Fibroblast of upper back skin (primary cell): ENCODE measurements at regions not wholly inside any gene's neighbourhood (a gene's known extent, or its start where the extent isn't known, plus 50 kb on each side); places are given as distances from the start of the nearest gene placed in this dataset.
"Not testable (repeated sequence)": the region's sequence is repeated elsewhere in the genome, so short reads cannot be mapped to it uniquely, and the experiment has no call there.

Experiments
- DNase-seq: peaks from one replicate; pipeline ENCODE4 v3.0.0-alpha.2; 2013

DNA sequence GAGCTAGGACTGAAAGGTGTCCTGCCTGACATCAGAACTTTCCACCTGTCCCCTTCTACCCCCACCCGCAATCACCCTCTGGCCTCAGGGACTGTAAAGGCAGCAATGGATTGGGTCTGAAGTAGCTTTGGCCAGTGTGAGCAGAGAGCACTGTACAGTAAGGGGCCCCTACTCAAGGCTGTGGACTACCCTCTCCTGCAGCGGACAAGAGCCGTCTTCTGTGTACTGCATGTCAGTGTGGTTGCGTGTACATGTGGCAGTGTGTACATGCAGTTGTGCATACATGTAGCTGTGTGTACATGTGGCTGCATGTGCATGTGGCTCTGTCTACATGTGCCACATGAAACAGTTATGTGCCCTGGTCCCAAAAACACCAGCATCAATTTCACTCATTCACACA, 205.9 kb upstream of the LINGO1 start:
- DNase-seq = no peak

DNA sequence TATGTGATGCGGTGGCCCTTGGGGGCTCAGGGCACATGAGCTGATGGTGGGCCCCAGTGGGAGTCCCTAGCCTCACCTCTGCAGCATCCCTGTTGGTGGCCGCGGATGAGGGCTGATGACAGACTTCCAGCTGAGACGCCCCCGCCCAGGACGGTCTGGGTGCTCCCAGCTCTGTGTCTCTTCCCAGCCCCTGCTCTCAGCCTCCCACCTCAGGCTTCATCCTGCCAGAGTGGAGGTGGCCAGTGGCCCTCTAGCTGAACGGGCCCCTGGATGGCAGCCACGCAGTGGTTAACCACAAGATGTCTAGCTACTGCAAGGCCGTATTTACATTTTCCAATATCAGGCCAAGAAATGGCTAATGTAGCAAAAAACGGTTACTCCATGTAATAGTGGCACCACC, 205.3 kb upstream of the LINGO1 start:
- peak; percentile 9 for DNase-seq

DNA sequence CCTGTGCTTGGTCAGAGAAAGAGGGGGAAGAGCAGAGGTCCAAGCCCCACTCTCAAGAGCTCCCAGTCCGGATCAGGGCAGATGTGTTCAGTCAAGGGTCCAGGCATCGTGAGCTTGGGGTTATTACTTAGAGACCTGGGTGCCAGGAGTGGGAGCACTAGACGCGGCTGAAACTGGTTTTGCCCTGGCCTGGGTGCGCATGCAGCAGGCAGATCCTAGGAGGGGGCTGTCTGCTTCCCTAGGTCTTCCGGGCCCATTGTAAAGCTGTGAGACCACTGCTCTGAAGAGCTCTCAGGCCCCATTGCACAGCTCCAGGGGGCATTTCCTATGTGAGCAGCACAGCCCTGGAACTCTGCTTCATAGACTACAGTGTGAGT, 204.9 kb upstream of the LINGO1 start:
- DNase-seq = no peak

DNA sequence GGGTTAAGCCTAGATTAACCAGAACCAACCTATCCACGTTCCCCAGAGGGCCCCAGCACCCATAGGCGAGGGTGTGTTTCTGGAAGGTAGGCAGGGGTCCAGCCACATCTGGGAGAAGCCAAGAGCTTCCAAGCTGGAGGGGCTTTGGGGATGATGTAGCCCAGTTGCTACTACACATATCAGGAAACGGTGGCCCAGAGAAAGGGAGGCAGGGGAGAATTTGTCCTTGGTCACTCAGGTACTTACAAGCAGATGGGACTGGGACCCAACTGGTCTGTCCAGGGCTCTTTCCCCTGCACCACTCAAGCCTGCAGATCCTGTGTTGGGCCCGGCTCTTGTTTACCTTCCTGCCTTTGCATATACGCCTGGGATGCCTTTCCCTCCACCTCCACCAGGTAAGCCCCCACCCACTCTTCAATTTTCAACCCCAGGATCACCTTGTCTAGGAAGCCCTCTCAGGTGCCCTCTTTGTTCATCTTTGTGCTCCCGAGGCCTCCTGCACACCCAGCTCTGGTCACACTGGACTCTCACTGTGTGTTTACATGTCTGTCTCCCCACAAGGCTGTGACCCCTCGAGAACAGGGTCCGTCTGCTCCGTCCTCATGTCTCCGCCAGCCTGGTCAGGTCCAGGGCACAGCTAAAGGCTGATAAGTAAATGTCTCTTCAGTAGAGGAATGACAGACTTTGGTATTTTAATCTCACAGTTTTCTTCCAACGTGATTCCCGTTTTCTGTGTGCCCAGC, 204.4 kb upstream of the LINGO1 start:
- DNase-seq = no peak

DNA sequence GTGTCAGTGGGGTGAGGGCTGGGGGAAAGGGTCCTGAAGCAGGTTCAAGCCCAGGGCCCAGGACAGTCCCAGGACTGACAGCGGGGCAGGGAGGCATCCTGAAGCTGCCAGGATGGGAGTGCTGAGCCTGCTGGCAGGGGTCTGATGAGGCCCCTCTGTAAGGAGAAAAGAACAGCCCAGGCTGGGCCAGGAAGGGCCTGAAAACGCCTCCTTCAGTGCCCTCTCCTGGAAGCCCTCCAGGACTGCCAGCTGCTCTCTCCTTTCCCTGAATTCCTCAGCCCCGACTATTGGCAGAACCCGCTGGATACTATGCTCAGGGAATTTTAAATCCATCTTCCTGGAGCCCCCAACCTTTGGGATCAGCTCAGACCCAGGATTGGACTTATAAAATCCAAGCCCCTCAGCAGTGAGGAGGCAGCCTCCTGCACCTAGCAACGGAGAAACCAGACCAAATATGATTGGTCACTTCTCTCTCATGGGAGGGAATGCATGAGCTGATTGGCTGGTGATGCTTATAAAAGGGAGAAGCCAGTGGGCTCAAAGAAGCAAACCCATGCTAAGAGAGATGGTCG, 203.5 kb upstream of the LINGO1 start:
- peak; percentile 14 for DNase-seq

DNA sequence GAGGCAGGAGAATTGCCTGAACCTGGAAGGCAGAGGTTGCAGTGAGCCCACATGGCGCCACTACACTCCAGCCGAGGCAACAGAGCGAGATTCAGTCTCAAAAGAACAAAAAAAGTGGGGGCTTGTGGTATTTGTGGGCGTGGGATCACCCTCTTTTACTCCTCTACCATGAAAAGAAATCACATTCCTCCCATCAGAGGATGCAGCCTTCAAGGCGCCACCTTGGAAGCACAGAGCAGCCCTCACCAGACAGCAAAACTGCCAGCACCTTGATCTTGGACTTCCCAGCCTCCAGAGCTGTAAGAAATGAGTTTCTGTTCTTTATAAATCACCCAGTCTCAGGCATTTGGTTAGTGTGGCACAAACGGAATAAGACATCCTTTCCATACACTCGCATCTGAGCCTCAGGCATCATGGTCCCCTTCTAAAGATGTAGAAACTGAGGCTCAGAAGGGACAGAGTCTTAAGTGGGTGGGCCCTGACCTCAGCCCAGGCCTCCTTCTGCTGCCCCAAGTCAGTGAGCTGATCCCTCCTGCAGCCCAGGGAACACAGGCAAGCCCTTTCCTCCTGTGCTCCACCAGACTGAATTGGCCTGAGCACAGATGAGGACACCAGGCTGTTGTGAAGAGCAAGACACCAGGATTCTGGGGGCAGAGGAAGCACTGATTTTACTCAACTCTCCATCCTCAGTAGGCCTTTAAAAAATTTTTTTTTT, 201.7 kb upstream of the LINGO1 start:
- DNase-seq = no peak

DNA sequence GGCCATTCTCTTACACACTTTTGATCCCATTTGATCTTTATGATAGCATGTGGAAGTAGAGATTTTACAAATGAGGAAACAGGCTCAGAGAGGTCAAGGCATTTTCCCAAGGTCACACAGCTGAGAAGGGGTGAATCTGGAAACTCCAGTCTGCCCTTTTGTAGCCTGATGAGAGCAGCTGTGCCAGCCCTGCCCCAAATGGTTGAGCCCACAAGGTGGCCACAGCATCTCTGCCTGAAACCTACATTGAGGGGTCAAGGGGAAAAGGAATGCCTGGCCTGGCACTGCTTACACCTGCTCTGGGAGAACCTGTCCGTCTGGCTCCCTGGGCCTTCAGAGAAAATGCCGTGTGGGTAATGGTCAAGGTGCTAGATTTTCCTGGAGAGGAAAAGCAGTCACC, 200.2 kb upstream of the LINGO1 start:
- DNase-seq = no peak

DNA sequence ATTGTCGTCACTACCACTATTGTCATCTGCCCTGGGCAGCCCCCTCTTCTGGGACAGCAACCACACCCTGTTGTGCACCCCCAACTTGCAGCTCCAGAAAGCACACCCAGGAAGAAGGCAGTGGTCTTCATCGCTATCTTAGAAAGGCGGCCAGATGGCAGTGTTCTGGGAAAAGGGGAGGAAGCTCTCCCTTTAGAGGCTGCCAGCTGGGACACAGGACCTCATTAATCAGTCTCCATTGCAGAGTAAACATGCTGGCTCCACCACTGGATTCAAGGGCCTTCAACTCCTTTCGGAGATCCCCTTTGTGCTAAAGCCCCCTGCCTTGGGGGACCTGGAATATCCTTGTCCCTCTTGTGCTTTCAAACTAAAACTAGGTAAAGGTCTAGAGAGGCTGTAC, 199.3 kb upstream of the LINGO1 start:
- DNase-seq = no peak

DNA sequence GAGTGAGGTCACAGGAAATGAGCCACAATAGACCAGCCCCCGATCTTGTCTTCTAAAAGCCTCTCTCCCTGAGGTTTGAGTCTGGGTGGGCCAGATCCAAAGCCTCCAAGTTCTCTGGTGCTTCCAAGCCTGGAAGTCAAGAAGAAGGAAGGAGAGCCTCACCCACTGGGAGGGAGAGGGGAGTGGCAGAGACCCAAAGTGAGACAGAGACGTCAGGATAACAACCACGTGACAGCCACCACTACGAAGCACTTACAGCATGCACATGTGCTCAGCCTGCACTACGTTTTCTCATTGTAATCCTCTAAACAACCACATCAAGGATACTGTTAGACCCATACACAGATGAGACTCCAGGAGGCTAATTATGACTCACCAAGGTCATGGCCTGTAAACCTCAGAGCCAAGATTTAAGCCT, 197.3 kb upstream of the LINGO1 start:
- peak; percentile 54 for DNase-seq

DNA sequence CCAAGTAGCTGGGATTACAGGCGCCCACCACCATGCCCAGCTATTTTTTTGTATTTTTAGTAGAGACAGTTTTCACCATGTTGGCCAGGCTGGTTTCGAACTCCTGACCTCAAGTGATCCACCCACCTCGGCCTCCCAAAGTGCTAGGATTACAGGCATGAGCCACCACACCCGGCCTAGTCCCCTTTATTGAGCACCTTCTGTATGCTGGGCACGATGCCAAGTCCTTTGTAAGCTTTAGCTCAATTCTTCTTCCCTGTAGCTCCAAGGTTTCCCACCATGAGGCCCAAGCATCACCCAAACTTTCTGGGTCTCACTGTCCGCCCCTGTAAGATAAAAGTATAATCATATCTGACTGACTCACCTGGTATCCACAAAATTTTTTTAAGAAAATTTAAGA, 196.6 kb upstream of the LINGO1 start:
- DNase-seq = not testable (repeated sequence)

DNA sequence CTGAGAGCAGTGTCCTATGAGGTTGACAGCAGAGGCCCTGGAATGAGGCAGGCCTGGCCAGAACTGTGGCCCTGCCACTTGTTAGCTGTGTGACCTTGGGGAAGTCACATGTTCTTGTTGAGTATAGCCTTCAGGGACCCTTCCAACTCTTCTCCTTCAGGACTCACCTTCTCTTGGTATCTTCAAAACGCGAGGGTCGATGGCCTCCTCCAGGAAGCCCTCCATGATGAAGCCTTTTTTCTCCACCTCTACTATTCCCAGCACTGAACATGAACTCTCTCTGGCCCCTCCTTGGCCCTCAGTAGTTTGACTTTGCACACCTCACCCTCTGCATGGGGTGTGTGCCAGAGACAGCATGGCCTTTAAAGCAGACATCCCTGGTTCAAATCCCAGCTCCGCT, 195.1 kb upstream of the LINGO1 start:
- no peak for DNase-seq

DNA sequence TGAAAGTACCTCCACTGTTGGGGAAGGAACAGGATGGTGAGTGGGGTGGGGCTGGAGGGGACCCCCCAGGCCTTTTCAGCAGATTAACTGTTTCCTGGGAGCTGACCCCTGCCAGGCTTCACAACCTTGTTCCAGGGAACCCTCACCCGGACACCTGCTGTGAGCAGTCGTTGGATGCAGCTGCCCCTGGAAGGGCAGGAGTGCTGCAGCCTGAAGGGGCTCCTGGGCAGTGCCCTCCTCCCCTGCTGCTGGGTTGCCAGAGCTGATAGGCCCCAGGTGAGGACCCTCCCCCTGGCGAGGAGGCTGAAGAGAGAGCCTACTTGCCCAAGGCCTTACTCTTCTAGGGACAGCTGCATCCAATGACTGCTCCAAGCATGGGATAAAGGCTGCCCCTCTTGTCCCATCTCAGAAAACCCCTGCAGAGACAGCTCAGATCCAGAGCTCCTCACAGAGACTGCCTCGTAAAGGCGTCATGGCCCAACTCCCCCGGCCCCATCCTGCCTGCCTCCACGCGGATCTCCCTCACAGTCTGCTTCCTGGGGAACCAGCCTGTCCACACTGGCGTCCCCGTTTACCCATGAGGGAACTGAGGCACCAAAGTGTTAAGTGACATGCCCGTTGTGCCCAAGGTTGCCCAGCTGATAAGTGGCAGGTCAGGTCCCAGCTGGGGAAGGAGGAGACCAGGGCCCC, 193.4 kb upstream of the LINGO1 start:
- no peak for DNase-seq

DNA sequence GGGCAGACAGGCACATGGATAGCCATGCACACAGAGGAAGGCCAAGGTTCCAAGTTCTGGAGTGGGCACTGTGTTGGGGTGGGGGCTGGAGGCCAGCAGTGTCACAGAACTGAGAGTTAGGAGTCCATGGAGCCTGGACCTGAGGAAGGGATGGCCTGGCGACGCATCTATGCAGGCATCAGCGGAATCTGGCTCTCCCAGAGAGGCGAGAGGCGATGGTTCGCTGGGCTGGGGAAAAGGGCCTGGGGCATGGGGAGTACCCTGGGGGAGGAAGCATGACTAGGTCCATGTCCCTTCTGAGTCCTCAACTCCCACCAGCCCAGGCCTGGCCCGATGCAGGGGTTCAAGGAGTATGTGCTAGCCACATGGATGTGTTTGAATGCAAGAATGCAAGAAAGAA, 192.8 kb upstream of the LINGO1 start:
- no peak for DNase-seq

DNA sequence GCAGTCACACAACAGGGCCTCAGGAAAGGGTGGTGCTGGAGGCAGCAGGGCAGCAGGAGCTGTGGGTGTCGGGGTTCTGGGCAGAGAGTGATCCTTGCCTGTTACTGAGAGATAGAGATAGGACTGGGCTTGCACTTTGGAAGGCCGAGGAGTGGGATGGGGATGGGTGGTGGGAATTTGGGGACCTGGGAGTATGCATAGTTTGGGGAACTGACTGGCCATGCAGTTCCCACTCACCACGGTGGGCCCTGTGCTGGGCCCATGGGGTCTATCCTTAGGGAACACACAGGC, 192.5 kb upstream of the LINGO1 start:
- no peak for DNase-seq

DNA sequence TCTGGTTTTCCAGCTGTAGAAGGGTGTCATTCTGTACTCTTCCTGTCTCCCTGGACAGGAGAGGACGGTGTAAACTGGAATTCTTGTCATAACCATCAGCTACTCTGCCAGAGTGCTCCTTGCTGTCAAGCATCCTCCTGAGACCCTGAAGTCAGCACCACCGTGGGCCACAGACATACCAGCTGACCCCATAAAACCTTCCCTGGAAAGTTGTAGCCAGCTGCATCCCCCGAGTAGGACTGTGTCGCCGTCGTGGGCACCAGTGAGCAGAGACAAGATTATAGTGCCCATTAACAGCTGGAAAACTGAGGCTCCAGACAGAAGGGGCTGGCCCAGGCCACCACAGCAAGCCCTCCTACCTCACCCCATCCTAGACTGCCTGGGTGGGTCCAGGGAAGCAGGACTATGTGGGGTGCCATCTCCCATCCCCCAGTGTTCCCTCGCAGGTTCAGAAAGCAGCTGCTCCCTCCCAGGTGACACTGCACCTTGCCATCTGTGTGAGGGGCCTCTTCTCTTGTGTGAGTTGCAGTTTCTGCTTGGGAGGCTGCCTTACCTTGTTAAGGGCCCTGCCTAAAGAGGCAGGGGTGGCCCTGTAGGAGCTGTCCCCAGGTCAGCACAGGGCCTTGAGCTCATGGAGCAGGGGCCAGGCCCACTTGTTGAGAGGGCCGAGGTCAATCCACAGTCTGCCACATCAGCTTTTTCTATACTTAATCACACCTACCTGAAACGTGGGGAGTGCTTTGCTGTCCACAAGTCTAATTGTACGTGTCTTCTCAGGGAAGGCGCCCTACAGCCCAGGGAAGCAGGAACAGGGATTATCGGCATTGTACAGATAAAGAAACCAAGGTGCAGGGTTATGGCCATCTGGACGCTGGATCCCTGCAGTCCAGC, 191.9 kb upstream of the LINGO1 start:
- DNase-seq = no peak

DNA sequence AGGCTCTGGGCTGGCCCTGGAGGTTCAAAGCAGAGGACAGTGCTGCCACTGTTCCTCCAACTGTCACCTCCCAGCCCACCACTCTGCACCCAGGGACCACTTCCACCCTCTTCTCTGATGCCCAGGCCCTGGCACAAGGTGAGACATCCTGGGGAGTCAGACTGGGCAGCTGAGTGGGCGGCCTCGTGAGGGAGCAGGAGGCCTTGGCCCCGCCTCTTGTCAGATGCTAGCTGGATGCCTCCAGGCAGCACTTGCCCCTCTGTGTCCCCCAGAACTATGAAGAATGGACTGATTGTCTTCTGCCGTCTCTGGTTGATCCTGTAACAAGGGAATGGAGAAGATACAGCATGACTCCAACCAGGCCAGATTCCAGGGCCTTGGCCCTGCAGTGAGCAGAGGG, 191.0 kb upstream of the LINGO1 start:
- no peak for DNase-seq

DNA sequence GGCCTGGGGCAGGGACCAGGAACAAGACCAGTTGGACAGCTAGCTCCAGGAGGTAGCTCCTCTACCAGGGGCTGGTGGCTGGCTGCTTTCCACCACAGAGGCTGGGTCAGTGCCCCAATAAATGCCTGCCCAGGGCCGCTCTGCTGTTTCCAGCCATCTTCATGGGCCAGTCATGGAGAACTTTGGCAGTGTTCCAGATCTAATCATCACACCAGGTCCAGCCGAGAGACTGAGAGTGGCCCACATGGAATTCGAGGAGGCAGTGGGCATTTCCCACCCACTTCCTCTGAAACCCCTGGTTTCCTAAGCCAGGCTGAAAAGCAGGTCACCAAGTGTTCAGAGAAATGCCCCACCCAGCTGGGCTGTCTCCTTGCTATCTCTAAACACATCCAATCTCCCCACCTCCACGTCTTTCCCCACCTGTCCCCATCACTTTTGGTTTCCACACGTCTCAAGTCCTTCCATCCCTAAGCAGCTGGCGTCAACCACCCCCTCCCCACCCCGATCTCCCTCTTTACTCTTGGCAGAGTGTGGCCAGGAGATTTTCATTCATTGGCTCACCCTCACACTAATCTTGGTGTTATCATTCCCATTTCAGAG, 190.0 kb upstream of the LINGO1 start:
- no peak for DNase-seq

DNA sequence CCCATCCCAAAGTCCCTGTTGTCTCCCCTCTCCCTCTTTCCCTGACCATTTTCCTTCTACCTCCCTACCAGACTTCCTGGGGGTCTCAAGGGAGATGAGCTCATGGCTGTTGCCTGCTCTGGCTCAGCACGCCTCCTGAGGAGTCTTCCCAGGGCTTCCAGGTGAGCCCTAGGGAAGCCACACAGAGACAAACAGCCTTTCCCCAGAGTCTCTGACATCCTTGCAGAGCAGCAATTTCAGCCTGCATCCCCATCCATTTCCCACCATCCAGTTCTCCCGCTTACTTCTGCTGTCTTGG, 189.2 kb upstream of the LINGO1 start:
- DNase-seq = no peak

DNA sequence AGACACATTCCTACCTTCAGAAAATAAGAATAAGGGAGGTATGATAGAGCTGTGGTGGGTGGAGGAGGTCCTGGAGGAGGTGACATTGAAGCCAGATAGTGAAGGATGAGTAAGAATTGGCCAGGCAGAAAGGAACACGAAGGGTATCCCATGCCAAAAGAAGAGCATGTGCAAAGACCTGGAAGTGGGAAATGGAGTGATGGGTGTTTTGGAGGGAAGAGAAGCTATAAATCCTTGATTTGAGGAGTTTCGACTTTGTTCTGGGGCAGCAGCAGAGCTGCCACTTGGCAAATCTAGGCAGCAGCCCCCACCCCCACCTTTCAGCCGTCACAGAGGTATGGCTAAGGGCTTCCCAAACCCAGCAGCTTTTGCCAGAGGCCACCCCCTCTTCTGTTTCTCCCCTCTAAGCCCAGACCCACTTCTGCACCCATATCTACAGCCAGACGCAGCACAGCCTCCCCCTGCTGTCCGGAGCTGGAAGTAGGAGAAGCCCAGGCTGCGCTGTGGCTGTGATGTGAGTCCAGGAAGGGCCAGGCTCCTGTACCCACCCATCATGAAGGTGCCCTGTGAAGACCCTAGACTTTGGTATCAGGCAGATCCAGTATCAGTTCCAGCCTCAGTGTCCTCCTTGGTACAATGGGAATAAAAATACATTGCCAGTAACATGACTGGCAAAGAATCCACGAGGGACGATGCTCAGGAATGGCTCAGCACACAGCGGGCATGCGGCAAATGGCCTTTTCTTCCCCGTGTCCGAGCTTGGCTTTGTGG, 188.7 kb upstream of the LINGO1 start:
- DNase-seq = peak; percentile 45

DNA sequence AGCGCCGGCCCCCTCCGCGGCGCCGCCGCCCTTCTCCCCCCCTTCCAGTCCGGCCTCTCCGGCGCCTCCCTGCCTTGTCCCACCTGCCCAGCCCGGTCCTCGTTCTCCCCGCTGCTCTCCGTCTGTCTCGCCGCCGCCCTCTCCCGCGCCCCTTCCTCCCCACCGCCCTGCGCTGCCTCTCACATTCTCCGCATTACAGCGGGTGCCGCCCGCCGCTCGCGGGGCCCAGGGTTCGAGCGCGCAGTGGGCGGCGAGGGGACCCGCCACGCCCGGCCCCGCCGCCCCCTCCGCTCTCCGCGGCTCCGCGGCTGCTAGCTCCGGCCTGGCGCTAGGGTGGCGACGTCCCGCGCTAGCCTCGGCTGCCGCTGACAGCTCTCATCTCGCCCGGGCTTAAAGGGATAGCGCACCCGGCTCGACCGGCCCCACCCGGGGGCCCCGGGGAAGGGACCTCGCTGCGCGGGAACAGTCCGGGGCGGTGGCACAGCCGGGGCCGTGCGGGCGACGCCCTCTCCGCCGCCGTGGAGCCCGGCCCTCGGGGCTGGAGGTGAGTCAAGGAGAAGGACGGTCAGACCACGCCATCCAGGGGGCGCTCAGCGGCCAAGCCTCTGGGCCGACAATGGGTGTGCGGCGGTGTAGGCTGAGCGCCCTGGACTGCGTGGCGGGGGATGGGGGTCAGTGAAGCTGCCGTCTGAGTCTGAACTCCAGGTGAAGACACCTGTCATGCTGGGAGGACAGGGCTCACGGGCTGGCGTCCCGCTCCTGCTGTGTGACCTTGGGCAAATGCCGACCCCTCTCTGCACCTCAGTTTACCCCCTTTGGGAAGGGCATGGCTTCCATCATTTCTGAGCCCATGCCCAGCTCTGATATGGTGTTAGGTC, 187.4 kb upstream of the LINGO1 start:
- DNase-seq = no peak
